ENCODE measurements at regions not wholly inside any gene's neighbourhood (a gene's known extent, or its start where the extent isn't known, plus 50 kb on each side); places are given as distances from the start of the nearest gene placed in this dataset.
"Not testable (repeated sequence)": the region's sequence is repeated elsewhere in the genome, so short reads cannot be mapped to it uniquely, and the experiment has no call there.

DNA sequence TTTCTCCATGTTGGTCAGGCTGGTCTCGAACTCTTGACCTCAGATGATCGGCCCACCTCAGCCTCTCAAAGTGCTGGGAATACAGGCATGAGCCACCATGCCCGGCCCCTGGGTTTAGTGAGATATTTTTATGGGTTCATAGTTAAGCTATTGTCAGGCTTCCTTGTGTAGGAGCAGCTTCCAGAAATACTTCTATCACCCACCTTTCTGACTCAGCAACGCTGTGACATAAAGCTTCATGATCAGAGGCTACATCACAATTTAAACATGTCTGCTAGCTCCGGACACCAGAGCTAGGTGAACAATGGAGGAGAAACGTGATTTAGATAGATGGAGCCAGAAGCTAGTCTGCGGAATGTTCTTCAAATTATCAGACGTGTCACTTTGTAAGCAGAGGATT is 295.8 kb upstream of the LYZL1 start:
- Histone ChIP-seq H2AFZ (ENCODE audit: low read depth) (no peak overlapping the region), H3K9ac (no peak overlapping the region), H3K36me3 (ENCODE audit: insufficient read depth) (no peaks in the 10 kb centered on the region), H4K20me1 (ENCODE audit: insufficient read depth) (no peaks in the 10 kb centered on the region), H3K79me2 (ENCODE audit: insufficient read depth, low read depth) (no peaks in the 10 kb centered on the region), H3K4me1 (ENCODE audit: low read depth, poor library complexity, severe bottlenecking) (no peaks in the 10 kb centered on the region), H3K27ac (no peak overlapping the region), H3K27me3 (ENCODE audit: insufficient read depth, low read depth) (no peaks in the 10 kb centered on the region), H3K4me2 (no peak overlapping the region), H3K4me3 (IDR thresholded peaks at IDR 0.05; ENCODE audit: insufficient read depth, low read depth, low read length) (no peak overlapping the region)
- TF ChIP-seq, protein P1, sequence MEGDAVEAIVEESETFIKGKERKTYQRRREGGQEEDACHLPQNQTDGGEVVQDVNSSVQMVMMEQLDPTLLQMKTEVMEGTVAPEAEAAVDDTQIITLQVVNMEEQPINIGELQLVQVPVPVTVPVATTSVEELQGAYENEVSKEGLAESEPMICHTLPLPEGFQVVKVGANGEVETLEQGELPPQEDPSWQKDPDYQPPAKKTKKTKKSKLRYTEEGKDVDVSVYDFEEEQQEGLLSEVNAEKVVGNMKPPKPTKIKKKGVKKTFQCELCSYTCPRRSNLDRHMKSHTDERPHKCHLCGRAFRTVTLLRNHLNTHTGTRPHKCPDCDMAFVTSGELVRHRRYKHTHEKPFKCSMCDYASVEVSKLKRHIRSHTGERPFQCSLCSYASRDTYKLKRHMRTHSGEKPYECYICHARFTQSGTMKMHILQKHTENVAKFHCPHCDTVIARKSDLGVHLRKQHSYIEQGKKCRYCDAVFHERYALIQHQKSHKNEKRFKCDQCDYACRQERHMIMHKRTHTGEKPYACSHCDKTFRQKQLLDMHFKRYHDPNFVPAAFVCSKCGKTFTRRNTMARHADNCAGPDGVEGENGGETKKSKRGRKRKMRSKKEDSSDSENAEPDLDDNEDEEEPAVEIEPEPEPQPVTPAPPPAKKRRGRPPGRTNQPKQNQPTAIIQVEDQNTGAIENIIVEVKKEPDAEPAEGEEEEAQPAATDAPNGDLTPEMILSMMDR (conservative IDR thresholded peaks at IDR 0.05; ENCODE audit: low read depth, low read length): no peak

DNA sequence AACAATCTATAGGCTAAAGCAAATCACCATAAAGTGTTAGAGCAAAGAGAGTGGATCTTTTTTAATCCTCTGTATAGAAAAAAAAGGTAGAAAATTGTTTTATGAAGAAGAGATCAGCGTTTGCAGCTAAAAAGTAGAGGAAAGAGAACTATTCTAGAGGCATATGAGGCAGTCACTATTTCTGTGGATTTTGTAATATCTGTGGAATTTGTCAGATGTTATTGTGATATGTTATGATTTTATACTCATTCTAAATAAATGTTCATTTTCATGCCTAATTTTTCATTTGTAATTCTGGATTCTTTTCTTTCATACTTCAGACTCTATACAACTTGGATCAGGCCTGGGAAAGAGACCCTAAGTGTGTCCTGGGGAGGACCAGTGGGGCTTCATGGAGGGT is 295.0 kb upstream of the LYZL1 start:
- H3K9ac ChIP-seq: no peak overlapping the region
- H3K4me3 ChIP-seq (IDR thresholded peaks at IDR 0.05; ENCODE audit: insufficient read depth, low read depth, low read length): no peak overlapping the region
- no peaks in the 10 kb centered on the region for H3K36me3 ChIP-seq (ENCODE audit: insufficient read depth)
- no peaks in the 10 kb centered on the region for H3K4me1 ChIP-seq (ENCODE audit: low read depth, poor library complexity, severe bottlenecking)
- H3K79me2 ChIP-seq (ENCODE audit: insufficient read depth, low read depth): no peaks in the 10 kb centered on the region
- TF ChIP-seq, protein P1 (conservative IDR thresholded peaks at IDR 0.05; ENCODE audit: low read depth, low read length): no peak
- no peaks in the 10 kb centered on the region for H3K27me3 ChIP-seq (ENCODE audit: insufficient read depth, low read depth)
- no peaks in the 10 kb centered on the region for H4K20me1 ChIP-seq (ENCODE audit: insufficient read depth)
- no peak overlapping the region for H3K4me2 ChIP-seq
- no peak overlapping the region for H3K27ac ChIP-seq
- H2AFZ ChIP-seq (ENCODE audit: low read depth): no peak overlapping the region

DNA sequence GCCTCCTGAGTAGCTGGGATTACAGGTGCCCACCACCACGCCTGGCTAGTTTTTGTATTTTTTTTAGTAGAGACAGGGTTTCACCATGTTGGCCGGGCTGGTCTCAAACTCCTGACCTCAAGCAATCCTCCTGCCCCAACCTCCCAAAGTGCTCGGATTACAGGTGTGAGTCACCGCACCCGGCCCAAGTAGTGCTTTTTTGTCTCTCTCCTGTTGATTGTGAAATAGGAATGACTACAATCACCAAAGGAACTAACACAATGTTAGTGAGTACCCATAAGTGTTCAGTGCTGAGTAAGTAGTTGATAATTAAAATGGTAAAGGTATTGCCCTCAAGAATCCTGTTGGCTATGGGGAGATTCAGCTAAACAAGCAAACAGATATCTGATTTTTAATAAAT is 294.1 kb upstream of the LYZL1 start:
- not testable (repeated sequence) for H3K4me2 ChIP-seq; H3K27ac ChIP-seq; H3K4me1 ChIP-seq (ENCODE audit: low read depth, poor library complexity, severe bottlenecking); H3K4me3 ChIP-seq (IDR thresholded peaks at IDR 0.05; ENCODE audit: insufficient read depth, low read depth, low read length); H4K20me1 ChIP-seq (ENCODE audit: insufficient read depth); H2AFZ ChIP-seq (ENCODE audit: low read depth); H3K36me3 ChIP-seq (ENCODE audit: insufficient read depth); H3K27me3 ChIP-seq (ENCODE audit: insufficient read depth, low read depth); H3K79me2 ChIP-seq (ENCODE audit: insufficient read depth, low read depth); H3K9ac ChIP-seq

- H3K4me1 ChIP-seq (ENCODE audit: low read depth, poor library complexity, severe bottlenecking): no peaks in the 10 kb centered on the region
- no peaks in the 10 kb centered on the region for H3K36me3 ChIP-seq (ENCODE audit: insufficient read depth)
- TF ChIP-seq, protein P1 (conservative IDR thresholded peaks at IDR 0.05; ENCODE audit: low read depth, low read length): no peak
- no peaks in the 10 kb centered on the region for H3K27me3 ChIP-seq (ENCODE audit: insufficient read depth, low read depth)
- H4K20me1 ChIP-seq (ENCODE audit: insufficient read depth): no peaks in the 10 kb centered on the region
- H3K27ac ChIP-seq: no peak overlapping the region
- H3K79me2 ChIP-seq (ENCODE audit: insufficient read depth, low read depth): no peaks in the 10 kb centered on the region
- no peak overlapping the region for H3K4me2 ChIP-seq
- no peak overlapping the region for H3K4me3 ChIP-seq (IDR thresholded peaks at IDR 0.05; ENCODE audit: insufficient read depth, low read depth, low read length)
- H2AFZ ChIP-seq (ENCODE audit: low read depth): no peak overlapping the region
- H3K9ac ChIP-seq: no peak overlapping the region
These were observed 293.4 kb upstream of the LYZL1 start for GRCh38 chr10:28995497-28995896.

DNA sequence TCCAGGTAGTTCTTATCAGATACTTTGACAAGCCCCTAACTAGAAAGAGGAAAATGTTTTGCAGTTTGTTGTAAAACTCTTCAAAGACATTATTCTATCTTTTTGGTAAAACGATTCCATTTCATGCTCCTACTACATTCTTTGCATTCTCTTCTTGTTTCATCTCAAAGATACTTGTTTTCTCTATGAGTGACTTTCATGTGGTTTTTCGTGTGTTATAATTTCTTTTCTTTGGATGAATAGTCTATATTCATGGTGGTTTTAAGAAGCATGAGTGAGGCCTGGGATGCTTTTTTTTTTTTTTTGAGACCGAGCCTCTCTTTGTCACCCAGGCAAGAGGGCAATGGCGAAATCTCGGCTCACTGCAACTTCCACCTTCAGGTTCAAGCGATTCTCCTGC is 292.5 kb upstream of the LYZL1 start:
- no peaks in the 10 kb centered on the region for H3K27me3 ChIP-seq (ENCODE audit: insufficient read depth, low read depth)
- H3K4me2 ChIP-seq: no peak overlapping the region
- no peak overlapping the region for H3K27ac ChIP-seq
- H3K4me3 ChIP-seq (IDR thresholded peaks at IDR 0.05; ENCODE audit: insufficient read depth, low read depth, low read length): no peak overlapping the region
- H2AFZ ChIP-seq (ENCODE audit: low read depth): no peak overlapping the region
- TF ChIP-seq, protein P1 (conservative IDR thresholded peaks at IDR 0.05; ENCODE audit: low read depth, low read length): no peak
- H4K20me1 ChIP-seq (ENCODE audit: insufficient read depth): no peaks in the 10 kb centered on the region
- no peaks in the 10 kb centered on the region for H3K4me1 ChIP-seq (ENCODE audit: low read depth, poor library complexity, severe bottlenecking)
- no peaks in the 10 kb centered on the region for H3K79me2 ChIP-seq (ENCODE audit: insufficient read depth, low read depth)
- no peak overlapping the region for H3K9ac ChIP-seq
- no peaks in the 10 kb centered on the region for H3K36me3 ChIP-seq (ENCODE audit: insufficient read depth)

All from KMS-11 (cell line).